GM13976 (cell line): ENCODE measurements at regions not wholly inside any gene's neighbourhood (a gene's known extent, or its start where the extent isn't known, plus 50 kb on each side); places are given as distances from the start of the nearest gene placed in this dataset.

Source experiments
- DNase-seq: peaks from one replicate; pipeline ENCODE4 v3.0.0; 2012; ENCODE audit warnings: low spot score
- in situ Hi-C: fragments of 300-500 bp; cut with MboI; formaldehyde crosslinking; loops from one replicate; pipeline ENCODE4 v1.12.0; 2022; ENCODE audit warnings: low sequenced_read_pairs, mixed read lengths, inconsistent platforms; ENCODE audit not compliant: unreplicated experiment
- TF ChIP-seq, protein P1 (sequence below): IDR thresholded peaks from 2 replicates; pipeline ENCODE4 v1.5.1; 2012; ENCODE audit warnings: borderline replicate concordance, mild to moderate bottlenecking; ENCODE audit not compliant: insufficient read depth; ENCODE audit errors: extremely low read depth, missing control alignments, control extremely low read depth

GRCh38 chr21:32173121-32173724 is 105.6 kb downstream of the MIS18A start:
- TF ChIP-seq, protein P1, sequence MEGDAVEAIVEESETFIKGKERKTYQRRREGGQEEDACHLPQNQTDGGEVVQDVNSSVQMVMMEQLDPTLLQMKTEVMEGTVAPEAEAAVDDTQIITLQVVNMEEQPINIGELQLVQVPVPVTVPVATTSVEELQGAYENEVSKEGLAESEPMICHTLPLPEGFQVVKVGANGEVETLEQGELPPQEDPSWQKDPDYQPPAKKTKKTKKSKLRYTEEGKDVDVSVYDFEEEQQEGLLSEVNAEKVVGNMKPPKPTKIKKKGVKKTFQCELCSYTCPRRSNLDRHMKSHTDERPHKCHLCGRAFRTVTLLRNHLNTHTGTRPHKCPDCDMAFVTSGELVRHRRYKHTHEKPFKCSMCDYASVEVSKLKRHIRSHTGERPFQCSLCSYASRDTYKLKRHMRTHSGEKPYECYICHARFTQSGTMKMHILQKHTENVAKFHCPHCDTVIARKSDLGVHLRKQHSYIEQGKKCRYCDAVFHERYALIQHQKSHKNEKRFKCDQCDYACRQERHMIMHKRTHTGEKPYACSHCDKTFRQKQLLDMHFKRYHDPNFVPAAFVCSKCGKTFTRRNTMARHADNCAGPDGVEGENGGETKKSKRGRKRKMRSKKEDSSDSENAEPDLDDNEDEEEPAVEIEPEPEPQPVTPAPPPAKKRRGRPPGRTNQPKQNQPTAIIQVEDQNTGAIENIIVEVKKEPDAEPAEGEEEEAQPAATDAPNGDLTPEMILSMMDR, result no peak
- DNase-seq, result no peak
- in situ Hi-C loops, result no loop called here

DNA sequence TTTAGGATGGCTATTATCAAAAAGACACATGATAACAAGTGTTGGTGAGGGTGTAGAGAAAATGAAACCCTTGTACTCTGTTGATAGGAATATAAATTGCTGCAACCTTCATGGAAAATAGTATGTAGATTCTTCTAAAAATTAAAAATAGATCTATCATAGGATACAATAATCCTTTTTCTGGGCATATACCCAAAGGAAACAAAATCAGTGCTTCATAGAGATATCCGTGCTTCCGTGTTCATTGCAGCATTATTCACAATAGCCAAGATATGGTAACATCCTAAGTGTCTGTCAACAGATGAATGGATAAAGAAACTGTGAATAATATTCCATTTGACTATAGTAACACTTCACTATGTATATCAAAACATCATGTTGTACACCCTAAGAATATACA is 106.7 kb downstream of the MIS18A start:
- DNase-seq, result no peak
- in situ Hi-C loops, result no loop called here
- TF ChIP-seq, protein P1, result no peak

GRCh38 chr21:32167513-32167912 is 111.3 kb downstream of the MIS18A start:
- in situ Hi-C loops, result no loop called here
- TF ChIP-seq, protein P1, result no peak

DNA sequence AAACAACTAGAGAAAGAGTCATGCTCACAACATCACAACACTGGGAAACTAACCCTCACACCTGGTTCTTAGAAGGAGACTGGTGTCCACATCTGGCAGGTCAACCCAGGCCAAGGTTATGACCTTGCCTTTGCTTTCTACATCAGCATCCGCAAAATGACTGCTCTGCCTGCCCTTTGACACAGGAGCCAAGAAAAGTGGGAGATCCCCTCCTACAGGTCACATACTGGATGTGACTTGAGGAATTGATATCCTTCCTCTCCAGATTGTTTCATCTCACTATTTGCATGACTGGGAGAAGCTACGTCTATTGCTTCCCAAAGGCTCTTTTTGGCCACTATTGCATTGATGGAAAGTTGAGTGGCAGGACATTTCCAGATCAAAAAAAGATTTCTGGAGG is 115.5 kb downstream of the MIS18A start:
- TF ChIP-seq, protein P1, result no peak
- no peak for DNase-seq
- in situ Hi-C loops, result no loop called here

More at GRCh38 chr21:32167513-32167912, 111.3 kb downstream of the MIS18A start:
- DNase-seq, result no peak

- no peak for DNase-seq
- TF ChIP-seq, protein P1, result no peak
- in situ Hi-C loops, result no loop called here
These were observed 116.0 kb downstream of the MIS18A start for GRCh38 chr21:32162727-32163320.

GRCh38 chr21:32155226-32155625 is 123.6 kb downstream of the MIS18A start:
- DNase-seq, result no peak
- in situ Hi-C loops, result no loop called here

More at GRCh38 chr21:32155226-32155625, 123.6 kb downstream of the MIS18A start:
- TF ChIP-seq, protein P1, result no peak
